GM19395 (cell line): ENCODE measurements at regions not wholly inside any gene's neighbourhood (a gene's known extent, or its start where the extent isn't known, plus 50 kb on each side); places are given as distances from the start of the nearest gene placed in this dataset.
"Not testable (repeated sequence)": the region's sequence is repeated elsewhere in the genome, so short reads cannot be mapped to it uniquely, and the experiment has no call there.

ENCODE experiments used
- ATAC-seq: cut with Tn5 transposase; IDR thresholded peaks from one replicate; pipeline ENCODE4 v1.9.1; 2021; ENCODE audit warnings: mild to moderate bottlenecking, moderate library complexity; ENCODE audit not compliant: unreplicated experiment

GRCh38 chr17:5943982-5944381 is 126.2 kb upstream of the WSCD1 start:
- no peak for ATAC-seq

GRCh38 chr17:5947701-5948180 is 122.4 kb upstream of the WSCD1 start:
- no peak for ATAC-seq

- ATAC-seq = no peak
Measured at GRCh38 chr17:5948811-5949210, 121.4 kb upstream of the WSCD1 start.

GRCh38 chr17:5950878-5951277 is 119.3 kb upstream of the WSCD1 start:
- ATAC-seq = no peak

GRCh38 chr17:5951912-5952311 is 118.3 kb upstream of the WSCD1 start:
- ATAC-seq = no peak

GRCh38 chr17:5952518-5952917 is 117.7 kb upstream of the WSCD1 start:
- no peak for ATAC-seq

- ATAC-seq = no peak
Measured at GRCh38 chr17:5955764-5956163, 114.4 kb upstream of the WSCD1 start.

- no peak for ATAC-seq
Measured at GRCh38 chr17:5958850-5959249, 111.3 kb upstream of the WSCD1 start.

GRCh38 chr17:5962371-5962770 is 107.8 kb upstream of the WSCD1 start:
- ATAC-seq = no peak

GRCh38 chr17:5971969-5972368 is 98.2 kb upstream of the WSCD1 start:
- ATAC-seq = no peak

GRCh38 chr17:5973410-5973809 is 96.8 kb upstream of the WSCD1 start:
- no peak for ATAC-seq

- no peak for ATAC-seq
Measured at GRCh38 chr17:5975661-5976060, 94.5 kb upstream of the WSCD1 start.

GRCh38 chr17:5976251-5976650 is 93.9 kb upstream of the WSCD1 start:
- ATAC-seq = no peak

- ATAC-seq = no peak
Measured at GRCh38 chr17:5978496-5978895, 91.7 kb upstream of the WSCD1 start.

- no peak for ATAC-seq
Measured at GRCh38 chr17:5980941-5981340, 89.2 kb upstream of the WSCD1 start.

GRCh38 chr17:5986644-5987043 is 83.5 kb upstream of the WSCD1 start:
- no peak for ATAC-seq

- no peak for ATAC-seq
Measured at GRCh38 chr17:6000426-6000825, 69.8 kb upstream of the WSCD1 start.

GRCh38 chr17:6003221-6003620 is 67.0 kb upstream of the WSCD1 start:
- ATAC-seq = not testable (repeated sequence)

GRCh38 chr17:6005939-6006338 is 64.2 kb upstream of the WSCD1 start:
- ATAC-seq = no peak

GRCh38 chr17:6011206-6011605 is 59.0 kb upstream of the WSCD1 start:
- ATAC-seq = no peak

GRCh38 chr17:6018788-6019187 is 51.4 kb upstream of the WSCD1 start:
- no peak for ATAC-seq

- no peak for ATAC-seq
Measured at GRCh38 chr17:6019959-6020358, 50.2 kb upstream of the WSCD1 start.

GRCh38 chr17:6020376-6021010 is 49.7 kb upstream of the WSCD1 start:
- ATAC-seq = no peak
